Stimulated activated CD8-positive, alpha-beta memory T cell treated with anti-CD3 and anti-CD28 coated beads, Interleukin-7, amount 100 ng/mL, for 4 hours (primary cell): ENCODE measurements at regions not wholly inside any gene's neighbourhood (a gene's known extent, or its start where the extent isn't known, plus 50 kb on each side); places are given as distances from the start of the nearest gene placed in this dataset.

Source experiments
- DNase-seq, 2 donors: peaks; one replicate each; pipeline ENCODE4 v3.0.0-alpha.2; 2020; ENCODE audit warnings: low read depth in 2 of 2

- no peak for DNase-seq
Observed at GRCh38 chr11:116162086-116162885, 610.5 kb downstream of the BUD13 start.

- DNase-seq: no peak
Observed at GRCh38 chr11:116148645-116149044, 624.1 kb downstream of the BUD13 start.

GRCh38 chr11:116148056-116148455 lies 624.7 kb downstream of the BUD13 start:
- DNase-seq: no peak

GRCh38 chr11:116145187-116145865 lies 627.5 kb downstream of the BUD13 start:
- DNase-seq: no peak

- DNase-seq: no peak
Observed at GRCh38 chr11:116144387-116144958, 628.3 kb downstream of the BUD13 start.

GRCh38 chr11:116138280-116138679 lies 634.1 kb upstream of the CADM1 start:
- no peak for DNase-seq

GRCh38 chr11:116137753-116138152 lies 633.5 kb upstream of the CADM1 start:
- DNase-seq: no peak

- DNase-seq: no peak
Observed at GRCh38 chr11:116136987-116137674, 632.9 kb upstream of the CADM1 start.

GRCh38 chr11:116135891-116136290 lies 631.7 kb upstream of the CADM1 start:
- DNase-seq: no peak

GRCh38 chr11:116134450-116134849 lies 630.2 kb upstream of the CADM1 start:
- no peak for DNase-seq

GRCh38 chr11:116132273-116132978 lies 628.2 kb upstream of the CADM1 start:
- no peak for DNase-seq

GRCh38 chr11:116130122-116130521 lies 625.9 kb upstream of the CADM1 start:
- no peak for DNase-seq

GRCh38 chr11:116129456-116129855 lies 625.2 kb upstream of the CADM1 start:
- no peak for DNase-seq

GRCh38 chr11:116126562-116126961 lies 622.3 kb upstream of the CADM1 start:
- no peak for DNase-seq

GRCh38 chr11:116124922-116125714 lies 620.9 kb upstream of the CADM1 start:
- DNase-seq: no peak

- DNase-seq: no peak
Observed at GRCh38 chr11:116123739-116124138, 619.5 kb upstream of the CADM1 start.

- no peak for DNase-seq
Observed at GRCh38 chr11:116122697-116123472, 618.7 kb upstream of the CADM1 start.

GRCh38 chr11:116119158-116119557 lies 614.9 kb upstream of the CADM1 start:
- DNase-seq: no peak

- no peak for DNase-seq
Observed at GRCh38 chr11:116118138-116118470, 613.9 kb upstream of the CADM1 start.
